Upper lobe of left lung (tissue), 4 donors: ENCODE measurements at regions not wholly inside any gene's neighbourhood (a gene's known extent, or its start where the extent isn't known, plus 50 kb on each side); places are given as distances from the start of the nearest gene placed in this dataset.

Experiments used
- CTCF ChIP-seq, 6 experiments: fragments of 450-650 bp in 4 of 6; fragments of 200-600 bp in 2 of 6; sonication (generic) in 2 of 6; IDR thresholded peaks; one replicate each; pipeline ENCODE4 v1.5.1; 2016 to 2019; ENCODE audit warnings: antibody characterized with exemption in 6 of 6
- EP300 ChIP-seq, 4 donors: sonication (generic); formaldehyde crosslinking; IDR thresholded peaks; one replicate each; pipeline ENCODE4 v1.5.1; 2017; ENCODE audit warnings: antibody characterized with exemption in 4 of 4, control low read depth in 2 of 4
- POLR2A ChIP-seq, 4 donors: fragments of 450-650 bp; IDR thresholded peaks; one replicate each; pipeline ENCODE4 v1.5.1; 2016 to 2017; ENCODE audit warnings: antibody characterized with exemption in 4 of 4, mild to moderate bottlenecking in 2 of 4
- POLR2AphosphoS5 ChIP-seq, 2 donors: sonication (generic); formaldehyde crosslinking; IDR thresholded peaks; one replicate each; pipeline ENCODE4 v1.5.1; 2017; ENCODE audit warnings: antibody characterized with exemption in 2 of 2

GRCh38 chr2:58852243-58852642 is 611.1 kb upstream of the FANCL start:
- no peak for TF ChIP-seq CTCF (IDR thresholded peaks at IDR 0.05)
- no peak for TF ChIP-seq POLR2A (IDR thresholded peaks at IDR 0.05)
- TF ChIP-seq POLR2AphosphoS5 (IDR thresholded peaks at IDR 0.05), result no peak
- TF ChIP-seq EP300 (IDR thresholded peaks at IDR 0.05), result no peak
